ENCODE measurements at regions not wholly inside any gene's neighbourhood (a gene's known extent, or its start where the extent isn't known, plus 50 kb on each side); places are given as distances from the start of the nearest gene placed in this dataset.

- in situ Hi-C loops (cut with MboI; ENCODE audit: low pct_unique_long_range_greater_than_20kb, low sequenced_read_pairs, unreplicated experiment): no loop called here
- no peak for DNase-seq (ENCODE audit: low spot score)
- no peak for TF ChIP-seq CTCF (IDR thresholded peaks at IDR 0.05; ENCODE audit: extremely low read depth, insufficient read depth, missing control alignments)
Measured at GRCh38 chrX:144297221-144297620, 413.4 kb downstream of the UBE2NL start.

GRCh38 chrX:144327495-144327894 lies 443.6 kb downstream of the UBE2NL start:
- TF ChIP-seq CTCF (IDR thresholded peaks at IDR 0.05; ENCODE audit: extremely low read depth, insufficient read depth, missing control alignments): no peak
- DNase-seq (ENCODE audit: low spot score): no peak
- in situ Hi-C loops (cut with MboI; ENCODE audit: low pct_unique_long_range_greater_than_20kb, low sequenced_read_pairs, unreplicated experiment): no loop called here

DNA sequence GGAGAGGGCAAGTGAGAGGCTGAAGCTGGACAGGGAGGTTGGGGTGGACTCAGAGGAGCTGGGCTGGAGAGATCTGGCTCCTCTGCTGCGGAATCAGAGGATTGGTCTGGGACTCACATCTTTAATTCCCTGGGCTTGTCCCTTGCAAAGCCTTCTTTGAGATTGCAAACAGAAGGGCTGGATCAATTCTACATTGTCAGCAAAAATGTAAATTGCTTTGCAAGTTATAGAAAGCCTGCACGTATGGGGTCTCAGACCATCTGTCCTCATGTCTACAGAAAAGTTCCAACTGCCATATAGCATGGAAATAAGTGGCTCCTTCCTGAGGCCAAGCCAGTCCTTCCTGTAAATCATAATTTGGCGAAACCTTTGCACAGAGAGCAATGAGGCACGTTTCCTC lies 449.6 kb downstream of the UBE2NL start:
- in situ Hi-C loops (cut with MboI; ENCODE audit: low pct_unique_long_range_greater_than_20kb, low sequenced_read_pairs, unreplicated experiment): no loop called here
- no peak for DNase-seq (ENCODE audit: low spot score)
- TF ChIP-seq CTCF (IDR thresholded peaks at IDR 0.05; ENCODE audit: extremely low read depth, insufficient read depth, missing control alignments): no peak

- in situ Hi-C loops (cut with MboI; ENCODE audit: low pct_unique_long_range_greater_than_20kb, low sequenced_read_pairs, unreplicated experiment): no loop called here
- TF ChIP-seq CTCF (IDR thresholded peaks at IDR 0.05; ENCODE audit: extremely low read depth, insufficient read depth, missing control alignments): peak; percentile 13
- no peak for DNase-seq (ENCODE audit: low spot score)
Measured at GRCh38 chrX:144334577-144334976, 450.7 kb downstream of the UBE2NL start.

- no peak for DNase-seq (ENCODE audit: low spot score)
- in situ Hi-C loops (cut with MboI; ENCODE audit: low pct_unique_long_range_greater_than_20kb, low sequenced_read_pairs, unreplicated experiment): no loop called here
Measured at GRCh38 chrX:144335402-144335801, 451.5 kb downstream of the UBE2NL start.

GRCh38 chrX:144379156-144379555 lies 495.3 kb downstream of the UBE2NL start:
- DNase-seq (ENCODE audit: low spot score): no peak
- in situ Hi-C loops (cut with MboI; ENCODE audit: low pct_unique_long_range_greater_than_20kb, low sequenced_read_pairs, unreplicated experiment): no loop called here

More at GRCh38 chrX:144335402-144335801, 451.5 kb downstream of the UBE2NL start:
- no peak for TF ChIP-seq CTCF (IDR thresholded peaks at IDR 0.05; ENCODE audit: extremely low read depth, insufficient read depth, missing control alignments)

More at GRCh38 chrX:144379156-144379555, 495.3 kb downstream of the UBE2NL start:
- no peak for TF ChIP-seq CTCF (IDR thresholded peaks at IDR 0.05; ENCODE audit: extremely low read depth, insufficient read depth, missing control alignments)
